GM19438 (cell line): ENCODE measurements at regions not wholly inside any gene's neighbourhood (a gene's known extent, or its start where the extent isn't known, plus 50 kb on each side); places are given as distances from the start of the nearest gene placed in this dataset.
"Not testable (repeated sequence)": the region's sequence is repeated elsewhere in the genome, so short reads cannot be mapped to it uniquely, and the experiment has no call there.

Experiments used
- ATAC-seq: cut with Tn5 transposase; IDR thresholded peaks from one replicate; pipeline ENCODE4 v1.9.1; 2021; ENCODE audit warnings: low read depth; ENCODE audit not compliant: unreplicated experiment

GRCh38 chr9:16299368-16299767 lies 571.1 kb downstream of the BNC2 start:
- ATAC-seq: not testable (repeated sequence)

GRCh38 chr9:16303506-16303905 lies 567.0 kb downstream of the BNC2 start:
- ATAC-seq: no peak

- ATAC-seq: no peak
Observed at GRCh38 chr9:16304301-16304700, 566.2 kb downstream of the BNC2 start.

GRCh38 chr9:16306586-16306985 lies 563.9 kb downstream of the BNC2 start:
- no peak for ATAC-seq

DNA sequence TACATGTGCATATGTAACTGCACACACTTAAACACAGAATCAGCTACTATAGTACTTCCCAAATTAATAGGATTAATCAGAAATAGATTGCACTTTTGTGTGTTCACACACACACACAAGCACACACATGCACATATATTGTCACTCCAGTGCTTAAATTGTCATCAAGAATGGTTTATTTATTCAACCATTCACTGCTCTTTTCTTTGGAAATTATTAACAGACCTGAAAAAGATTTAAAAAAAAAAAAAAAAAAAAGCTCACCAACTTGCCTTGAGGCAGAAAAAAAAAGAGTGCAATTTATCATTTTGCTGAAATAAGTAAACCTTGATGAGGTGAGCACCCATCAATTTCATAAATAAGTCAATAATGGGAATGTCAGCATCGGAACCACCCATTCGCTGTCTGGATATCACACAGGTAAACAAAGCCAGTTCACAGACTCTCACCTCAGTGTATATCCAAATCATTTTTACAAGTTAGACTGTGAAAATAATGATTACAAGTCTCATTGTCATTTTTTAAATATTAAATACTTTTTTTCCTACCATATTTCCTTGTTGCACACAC lies 562.8 kb downstream of the BNC2 start:
- ATAC-seq: no peak

DNA sequence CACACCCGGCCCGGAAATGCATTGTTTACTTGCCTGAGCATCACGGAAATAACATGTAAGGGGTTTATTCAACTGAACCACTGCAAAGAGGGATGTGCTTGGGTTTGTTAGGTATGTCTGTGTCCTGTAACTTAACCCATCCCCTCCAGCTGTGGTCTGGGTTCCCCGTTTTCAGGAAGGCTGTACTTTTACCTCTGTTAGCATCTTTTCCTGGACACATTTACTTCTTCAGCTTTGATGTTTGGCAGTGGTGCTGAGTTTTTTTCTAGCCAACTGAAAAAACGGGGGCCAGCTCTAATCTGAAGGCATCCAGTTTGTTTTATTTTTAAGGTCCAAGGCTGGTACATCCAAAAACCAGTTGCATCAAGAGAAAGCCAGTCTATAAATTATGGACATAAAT lies 561.8 kb downstream of the BNC2 start:
- ATAC-seq: no peak

DNA sequence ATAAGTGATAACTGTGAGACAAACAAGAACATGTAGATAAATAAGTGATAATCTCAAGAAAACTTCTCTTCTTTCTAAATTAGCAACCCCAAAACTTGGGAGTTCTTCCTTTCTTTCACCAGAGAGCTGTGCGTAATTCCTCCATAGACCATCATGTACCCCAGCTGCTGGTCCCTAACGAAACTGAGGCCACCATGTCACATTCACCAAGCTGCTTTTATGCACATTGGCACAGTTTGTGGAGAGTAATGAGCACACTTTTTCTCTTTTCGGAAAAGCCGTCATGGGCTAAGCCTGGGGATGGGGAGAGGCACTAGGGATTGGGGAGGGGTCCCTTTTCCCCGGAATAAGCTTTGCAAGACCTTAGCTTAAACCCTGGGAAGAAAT lies 561.4 kb downstream of the BNC2 start:
- no peak for ATAC-seq

- no peak for ATAC-seq
Observed at GRCh38 chr9:16309469-16310271, 560.8 kb downstream of the BNC2 start.

DNA sequence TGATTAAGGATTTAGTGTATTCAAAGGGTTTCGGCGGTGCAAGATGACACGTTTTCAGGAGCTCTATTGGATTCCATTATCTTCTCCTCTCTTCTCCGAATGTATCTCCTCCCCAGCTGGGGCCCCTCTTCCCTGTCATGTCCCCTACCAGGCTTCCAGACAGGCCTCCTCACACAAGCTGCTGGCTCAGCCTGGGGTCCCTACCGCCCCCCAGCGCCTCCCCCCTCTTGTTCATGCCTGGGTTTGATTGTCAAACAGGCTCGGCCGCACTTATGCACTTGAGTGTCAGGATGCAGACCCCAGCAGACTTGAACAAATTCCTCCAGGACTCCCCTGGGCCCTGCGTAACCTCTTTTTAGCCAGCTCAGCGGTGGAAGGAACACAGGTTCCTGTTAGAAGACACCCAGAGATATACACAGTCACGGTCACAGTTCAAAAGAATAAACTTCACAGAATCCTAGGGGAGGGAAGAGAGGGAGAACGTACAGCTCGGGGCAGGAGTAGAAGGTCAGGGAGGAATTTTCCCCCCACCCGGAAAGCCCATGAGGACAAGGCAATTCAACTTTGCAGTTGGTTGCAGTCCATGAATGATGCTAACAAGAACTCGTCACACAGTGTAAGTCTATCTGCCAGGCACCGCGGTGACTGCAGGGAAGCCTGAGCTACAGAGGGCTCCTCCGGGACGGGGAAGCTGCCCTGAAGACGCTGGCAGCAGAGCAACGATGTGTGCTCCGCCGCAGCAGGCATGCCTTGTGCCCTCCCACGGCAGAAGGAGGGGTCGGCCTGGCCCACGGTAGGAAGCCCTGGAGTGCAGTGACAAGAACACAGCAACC lies 560.0 kb downstream of the BNC2 start:
- ATAC-seq: no peak

GRCh38 chr9:16312116-16312515 lies 558.4 kb downstream of the BNC2 start:
- ATAC-seq: no peak

- ATAC-seq: no peak
Observed at GRCh38 chr9:16312962-16313546, 557.4 kb downstream of the BNC2 start.

DNA sequence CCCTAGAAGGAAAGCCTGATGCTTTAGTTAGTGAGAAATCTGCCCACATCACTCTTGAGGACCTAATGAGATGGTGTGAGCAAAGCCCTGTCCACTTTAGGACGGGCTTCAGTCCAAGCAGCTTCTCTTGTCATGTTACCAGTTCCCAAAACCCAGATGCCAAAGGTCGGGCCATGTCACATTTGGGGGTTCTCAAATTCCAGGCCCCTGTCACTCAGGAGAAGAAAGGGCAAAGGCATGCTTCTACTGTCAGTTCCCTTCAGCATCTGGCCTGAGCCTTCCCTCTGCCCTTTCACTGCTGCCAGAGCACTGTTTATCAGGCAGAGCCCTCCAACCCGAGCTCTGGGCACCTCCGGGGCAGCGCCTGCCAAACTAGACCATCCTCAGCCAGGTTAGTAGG lies 556.0 kb downstream of the BNC2 start:
- ATAC-seq: no peak

GRCh38 chr9:16315720-16316119 lies 554.8 kb downstream of the BNC2 start:
- no peak for ATAC-seq

- no peak for ATAC-seq
Observed at GRCh38 chr9:16316456-16316855, 554.0 kb downstream of the BNC2 start.

GRCh38 chr9:16316911-16317817 lies 553.3 kb downstream of the BNC2 start:
- no peak for ATAC-seq

DNA sequence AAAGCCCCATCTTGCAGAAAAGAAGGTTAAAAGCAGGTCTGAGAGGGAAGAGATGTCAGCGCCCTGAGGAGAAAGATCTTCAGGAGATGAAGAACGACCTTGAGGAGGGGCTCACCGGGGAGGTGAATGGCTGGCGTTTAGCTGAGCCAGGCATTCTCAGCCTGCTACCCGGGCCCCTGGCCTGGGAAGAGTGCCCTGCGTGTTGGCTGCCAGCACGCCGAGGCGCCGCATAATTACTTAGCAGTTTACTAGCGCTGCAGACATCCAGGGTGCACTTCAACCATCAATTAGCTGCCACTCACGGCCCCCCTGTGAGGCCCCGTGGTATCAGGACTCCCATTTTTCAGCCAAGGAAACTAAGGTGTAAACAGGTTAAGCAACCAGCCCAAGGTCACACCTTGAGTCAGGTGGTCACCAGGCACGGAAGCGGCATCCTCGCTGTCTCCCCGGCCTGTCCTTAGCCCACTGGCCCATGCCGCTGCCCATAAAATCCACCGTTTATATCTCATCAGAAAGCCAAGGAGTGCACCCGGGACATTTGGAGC lies 551.9 kb downstream of the BNC2 start:
- ATAC-seq: no peak

DNA sequence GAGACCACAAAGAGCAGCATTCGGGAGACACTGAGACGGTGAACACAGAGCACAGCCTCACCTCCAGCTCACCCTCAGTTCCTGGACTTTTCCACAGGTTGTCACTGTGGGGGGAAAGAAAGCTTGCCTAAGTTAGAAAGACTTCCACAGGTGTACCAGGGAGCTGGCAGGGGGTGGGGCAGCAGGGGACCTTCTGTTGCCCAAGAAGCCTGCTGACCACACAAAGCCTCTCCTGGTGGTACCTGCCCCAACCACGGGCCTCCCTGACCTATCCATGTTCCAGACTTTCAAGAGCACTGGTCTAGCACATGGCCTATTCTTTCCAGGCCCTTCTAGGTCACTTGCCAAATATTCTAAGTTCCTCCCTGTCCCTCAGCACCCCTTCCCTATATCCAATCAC lies 550.8 kb downstream of the BNC2 start:
- ATAC-seq: no peak

DNA sequence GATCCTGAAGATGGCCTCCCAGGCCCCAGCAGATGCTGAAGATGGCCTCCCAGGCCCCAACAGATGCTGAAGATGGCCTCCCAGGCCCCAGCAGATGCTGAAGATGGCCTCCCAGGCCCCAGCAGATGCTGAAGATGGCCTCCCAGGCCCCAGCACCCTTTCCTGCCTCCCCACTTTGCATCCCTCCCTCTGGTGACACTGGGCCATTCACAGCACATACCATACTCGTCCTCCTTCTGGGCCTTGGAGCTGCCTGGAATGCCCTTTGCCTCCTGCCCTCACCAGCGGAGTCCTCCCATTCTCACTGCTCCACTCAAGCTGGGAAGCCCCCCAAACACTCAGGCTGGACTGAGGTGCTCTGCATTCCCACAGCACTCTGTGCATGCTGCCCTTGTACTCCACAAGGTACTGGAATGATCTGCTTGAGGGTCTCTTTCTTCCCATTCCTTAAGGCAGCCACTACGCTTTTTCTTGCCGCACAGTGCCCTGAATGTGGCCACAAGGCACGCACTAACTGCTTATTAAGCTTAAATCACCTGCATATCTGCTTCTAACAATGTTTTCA lies 550.0 kb downstream of the BNC2 start:
- no peak for ATAC-seq

DNA sequence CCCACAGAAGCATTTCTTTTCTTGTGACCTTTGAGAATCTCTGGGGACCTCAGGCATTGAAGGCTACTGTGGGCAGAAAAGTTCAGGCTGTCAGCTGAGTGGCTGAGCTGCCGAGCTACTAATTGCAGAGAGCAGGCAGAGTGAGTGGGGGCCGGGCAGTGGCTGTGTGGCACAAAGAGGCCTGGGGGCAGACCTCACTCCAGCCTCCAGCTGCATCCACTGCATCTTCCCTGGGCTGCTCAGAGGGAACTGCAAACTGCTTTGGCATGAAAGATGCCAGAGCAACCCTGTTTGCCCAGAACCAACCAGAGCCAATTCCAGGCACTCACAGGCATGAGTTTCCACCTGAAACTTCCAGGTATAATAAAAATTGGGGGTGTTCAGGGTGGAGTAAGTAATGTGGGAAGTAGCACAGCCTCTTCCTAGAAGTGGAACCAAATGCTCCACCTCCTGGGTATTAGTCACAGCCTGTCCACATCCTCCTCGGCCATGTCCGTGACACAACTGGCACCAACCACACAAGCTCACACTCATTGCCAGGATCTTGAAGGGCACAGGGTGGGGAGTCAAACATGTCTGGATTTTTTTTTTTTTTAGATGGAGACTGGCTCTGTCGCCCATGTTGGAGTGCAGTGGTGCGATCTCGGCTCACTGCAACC lies 548.9 kb downstream of the BNC2 start:
- ATAC-seq: no peak
